Naive thymus-derived CD8-positive, alpha-beta T cell (primary cell): ENCODE measurements at regions not wholly inside any gene's neighbourhood (a gene's known extent, or its start where the extent isn't known, plus 50 kb on each side); places are given as distances from the start of the nearest gene placed in this dataset.
"Not testable (repeated sequence)": the region's sequence is repeated elsewhere in the genome, so short reads cannot be mapped to it uniquely, and the experiment has no call there.

Experiments
- ATAC-seq, 2 donors: fragments of 150-1000 bp; cut with Tn5 transposase in 1 of 2; sonication (Bioruptor Pico), chemical (Tn5 transposase) in 1 of 2; 1 replicate in 1 of 2; 2 replicates in 1 of 2; pipeline ENCODE4 v1.10.0; 2021; ENCODE audit warnings: mild to moderate bottlenecking in 2 of 2, moderate library complexity in 2 of 2
- POLR2A ChIA-PET: fragments of 350-600 bp; sonication (Branson Sonifier 250); formaldehyde crosslinking; loops from one replicate; lab custom pipeline; 2021; ENCODE audit warnings: antibody characterized with exemption; lab: Charles Lee
- DNase-seq, 10 donors: peaks; one replicate each; pipeline versions ENCODE4 v3.0.0 to v3.0.0-alpha.2; 2020 to 2022
- H3K27ac Mint-ChIP-seq, 10 donors: one replicate each; pipeline ENCODE4 v1.8.0; 2020 to 2022; ENCODE audit warnings: mild to moderate bottlenecking in 10 of 10, mixed read lengths in 10 of 10, moderate library complexity in 4 of 10, inconsistent platforms in 1 of 10
- H3K27me3 Mint-ChIP-seq, 5 donors: one replicate each; pipeline ENCODE4 v1.8.0; 2021 to 2022; ENCODE audit warnings: mixed read lengths in 5 of 5
- H3K36me3 Mint-ChIP-seq, 3 donors: one replicate each; pipeline ENCODE4 v1.8.0; 2020 to 2022; ENCODE audit warnings: mixed read lengths in 3 of 3, mild to moderate bottlenecking in 2 of 3, inconsistent platforms in 1 of 3
- H3K4me1 Mint-ChIP-seq, 4 donors: one replicate each; pipeline ENCODE4 v1.8.0; 2021 to 2022; ENCODE audit warnings: mixed read lengths in 4 of 4
- H3K4me3 Mint-ChIP-seq, 10 donors: one replicate each; pipeline ENCODE4 v1.8.0; 2020 to 2022; ENCODE audit warnings: mild to moderate bottlenecking in 10 of 10, mixed read lengths in 10 of 10, moderate library complexity in 6 of 10, inconsistent platforms in 1 of 10
- H3K9me3 Mint-ChIP-seq, 9 donors: one replicate each; pipeline ENCODE4 v1.8.0; 2020 to 2022; ENCODE audit warnings: mixed read lengths in 9 of 9, mild to moderate bottlenecking in 3 of 9, inconsistent platforms in 1 of 9, moderate library complexity in 1 of 9

GRCh38 chr14:83594874-83595273 is 1935.1 kb upstream of the FLRT2 start:
- H3K4me3 Mint-ChIP-seq, result no peak overlapping the region
- ATAC-seq, result no peak
- H3K27me3 Mint-ChIP-seq, result no peaks in the 10 kb centered on the region
- peaks cover 0 to 26% (median 10%) of the 10 kb centered on the region in 9 donors for H3K9me3 Mint-ChIP-seq
- POLR2A ChIA-PET, result no interaction called here
- H3K36me3 Mint-ChIP-seq, result no peaks in the 10 kb centered on the region
- H3K27ac Mint-ChIP-seq, result no peak overlapping the region
- DNase-seq, result no peak
- no peaks in the 10 kb centered on the region for H3K4me1 Mint-ChIP-seq

- Mint-ChIP-seq H3K9me3 (peaks cover 4 to 38% (median 12%) of the 10 kb centered on the region in 9 donors), H3K27ac (no peak overlapping the region), H3K4me3 (no peak overlapping the region), H3K4me1 (no peaks in the 10 kb centered on the region), H3K27me3 (no peaks in the 10 kb centered on the region), H3K36me3 (no peaks in the 10 kb centered on the region)
- ATAC-seq (no peak), DNase-seq (no peak)
- POLR2A ChIA-PET, result no interaction called here
Observed at GRCh38 chr14:83607682-83608081, 1922.3 kb upstream of the FLRT2 start.

GRCh38 chr14:83611491-83611890 is 1918.5 kb upstream of the FLRT2 start:
- ATAC-seq, result no peak
- Mint-ChIP-seq H3K4me3 (no peak overlapping the region), H3K4me1 (no peaks in the 10 kb centered on the region), H3K27ac (no peak overlapping the region), H3K27me3 (no peaks in the 10 kb centered on the region), H3K36me3 (no peaks in the 10 kb centered on the region), H3K9me3 (peaks cover 0 to 23% (median 8%) of the 10 kb centered on the region in 9 donors)
- POLR2A ChIA-PET, result no interaction called here
- no peak for DNase-seq

- no peaks in the 10 kb centered on the region for H3K27me3 Mint-ChIP-seq
- no peak overlapping the region for H3K27ac Mint-ChIP-seq
- DNase-seq, result no peak
- H3K9me3 Mint-ChIP-seq, result peaks cover 0 to 19% (median 7%) of the 10 kb centered on the region in 9 donors
- no peak for ATAC-seq
- POLR2A ChIA-PET, result no interaction called here
- H3K4me1 Mint-ChIP-seq, result no peaks in the 10 kb centered on the region
- H3K4me3 Mint-ChIP-seq, result no peak overlapping the region
- no peaks in the 10 kb centered on the region for H3K36me3 Mint-ChIP-seq
Observed at GRCh38 chr14:83611906-83612390, 1918.0 kb upstream of the FLRT2 start.

- ATAC-seq, result no peak
- POLR2A ChIA-PET, result no interaction called here
Observed at GRCh38 chr14:83614956-83615355, 1915.0 kb upstream of the FLRT2 start.

GRCh38 chr14:83624541-83624940 is 1905.4 kb upstream of the FLRT2 start:
- ATAC-seq (no peak), DNase-seq (no peak)
- Mint-ChIP-seq H3K27me3 (no peaks in the 10 kb centered on the region), H3K4me3 (no peak overlapping the region), H3K4me1 (no peaks in the 10 kb centered on the region), H3K9me3 (peaks cover 0 to 36% (median 12%) of the 10 kb centered on the region in 9 donors), H3K27ac (no peak overlapping the region), H3K36me3 (peaks cover 0 to 5% (median 0%) of the 10 kb centered on the region in 3 donors)
- POLR2A ChIA-PET, result no interaction called here

More at GRCh38 chr14:83614956-83615355, 1915.0 kb upstream of the FLRT2 start:
- Mint-ChIP-seq H3K4me3 (no peak overlapping the region), H3K27me3 (no peaks in the 10 kb centered on the region), H3K27ac (no peak overlapping the region), H3K36me3 (peaks cover 0 to 9% (median 0%) of the 10 kb centered on the region in 3 donors), H3K4me1 (no peaks in the 10 kb centered on the region), H3K9me3 (peaks cover 0 to 26% (median 8%) of the 10 kb centered on the region in 9 donors)
- no peak for DNase-seq

GRCh38 chr14:83632375-83632774 is 1897.6 kb upstream of the FLRT2 start:
- POLR2A ChIA-PET, result no interaction called here
- H3K4me3 Mint-ChIP-seq, result no peak overlapping the region

GRCh38 chr14:83638748-83639504 is 1891.0 kb upstream of the FLRT2 start:
- DNase-seq (no peak), ATAC-seq (no peak)
- peaks cover 0 to 18% (median 8%) of the 10 kb centered on the region in 9 donors for H3K9me3 Mint-ChIP-seq
- H3K27me3 Mint-ChIP-seq, result no peaks in the 10 kb centered on the region
- no peaks in the 10 kb centered on the region for H3K36me3 Mint-ChIP-seq
- no peaks in the 10 kb centered on the region for H3K4me1 Mint-ChIP-seq
- no peak overlapping the region for H3K27ac Mint-ChIP-seq
- POLR2A ChIA-PET, result no interaction called here
- H3K4me3 Mint-ChIP-seq, result no peak overlapping the region

More at GRCh38 chr14:83632375-83632774, 1897.6 kb upstream of the FLRT2 start:
- no peak for ATAC-seq
- DNase-seq, result no peak
- Mint-ChIP-seq H3K27me3 (no peaks in the 10 kb centered on the region), H3K4me1 (no peaks in the 10 kb centered on the region), H3K9me3 (peaks cover 0 to 40% (median 16%) of the 10 kb centered on the region in 9 donors), H3K27ac (no peak overlapping the region), H3K36me3 (peaks cover 0 to 5% (median 0%) of the 10 kb centered on the region in 3 donors)

GRCh38 chr14:83639505-83639875 is 1890.5 kb upstream of the FLRT2 start:
- H3K4me1 Mint-ChIP-seq, H3K4me3 Mint-ChIP-seq, DNase-seq, POLR2A ChIA-PET, H3K36me3 Mint-ChIP-seq, H3K27ac Mint-ChIP-seq, ATAC-seq, H3K27me3 Mint-ChIP-seq: not testable (repeated sequence)
- peaks cover 0 to 14% (median 8%) of the 10 kb centered on the region in 9 donors for H3K9me3 Mint-ChIP-seq

- Mint-ChIP-seq H3K9me3 (peaks cover 0 to 25% (median 14%) of the 10 kb centered on the region in 9 donors), H3K36me3 (no peaks in the 10 kb centered on the region), H3K27ac (no peak overlapping the region), H3K4me1 (no peaks in the 10 kb centered on the region), H3K4me3 (no peak overlapping the region), H3K27me3 (no peaks in the 10 kb centered on the region)
- DNase-seq, result no peak
- POLR2A ChIA-PET, result no interaction called here
- no peak for ATAC-seq
Observed at GRCh38 chr14:83646228-83646627, 1883.7 kb upstream of the FLRT2 start.

GRCh38 chr14:83660597-83660996 is 1869.3 kb upstream of the FLRT2 start:
- Mint-ChIP-seq H3K27ac (no peak overlapping the region), H3K36me3 (peaks cover 0 to 5% (median 0%) of the 10 kb centered on the region in 3 donors)
- POLR2A ChIA-PET, result no interaction called here

GRCh38 chr14:83664389-83664788 is 1865.6 kb upstream of the FLRT2 start:
- POLR2A ChIA-PET, result no interaction called here
- Mint-ChIP-seq H3K4me1 (no peaks in the 10 kb centered on the region), H3K27ac (no peak overlapping the region)

More at GRCh38 chr14:83660597-83660996, 1869.3 kb upstream of the FLRT2 start:
- Mint-ChIP-seq H3K4me3 (no peak overlapping the region), H3K9me3 (peaks cover 0 to 22% (median 8%) of the 10 kb centered on the region in 9 donors), H3K4me1 (no peaks in the 10 kb centered on the region), H3K27me3 (no peaks in the 10 kb centered on the region)
- DNase-seq, result no peak
- no peak for ATAC-seq

GRCh38 chr14:83689265-83689664 is 1840.7 kb upstream of the FLRT2 start:
- DNase-seq (no peak), ATAC-seq (no peak)
- POLR2A ChIA-PET, result no interaction called here
- H3K4me1 Mint-ChIP-seq, result no peaks in the 10 kb centered on the region
- H3K27me3 Mint-ChIP-seq, result no peaks in the 10 kb centered on the region
- H3K36me3 Mint-ChIP-seq, result no peaks in the 10 kb centered on the region
- peaks cover 0 to 27% (median 12%) of the 10 kb centered on the region in 9 donors for H3K9me3 Mint-ChIP-seq
- no peak overlapping the region for H3K4me3 Mint-ChIP-seq
- H3K27ac Mint-ChIP-seq, result no peak overlapping the region

More at GRCh38 chr14:83664389-83664788, 1865.6 kb upstream of the FLRT2 start:
- Mint-ChIP-seq H3K4me3 (no peak overlapping the region), H3K36me3 (peaks cover 0 to 5% (median 0%) of the 10 kb centered on the region in 3 donors), H3K27me3 (no peaks in the 10 kb centered on the region), H3K9me3 (peaks cover 0 to 17% (median 9%) of the 10 kb centered on the region in 9 donors)
- ATAC-seq, result no peak
- no peak for DNase-seq
